ENCODE measurements at regions not wholly inside any gene's neighbourhood (a gene's known extent, or its start where the extent isn't known, plus 50 kb on each side); places are given as distances from the start of the nearest gene placed in this dataset.

DNA sequence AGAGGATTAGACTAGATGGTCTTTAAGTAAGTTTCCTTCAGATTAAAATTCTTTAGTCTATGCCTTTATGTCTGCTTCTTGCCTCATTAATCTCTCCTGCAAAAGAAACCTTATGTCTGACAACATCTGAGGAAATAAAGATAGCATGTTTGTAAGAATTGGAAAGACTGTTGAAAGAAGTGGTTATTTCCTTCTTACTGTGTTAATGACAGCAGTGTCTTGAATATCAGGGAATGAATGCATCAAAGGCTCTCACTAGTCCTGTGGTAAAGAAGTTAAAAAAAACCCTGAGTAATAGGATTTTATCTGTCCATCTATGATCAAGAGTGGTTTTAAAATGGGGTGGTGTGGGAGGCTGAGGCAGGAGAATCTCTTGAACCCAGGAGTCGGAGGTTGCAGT, 302.0 kb downstream of the PRL start:
- Histone ChIP-seq H3K36me3 (ENCODE audit: control insufficient read depth, insufficient read depth, low read length) (no peaks in the 10 kb centered on the region), H3K9ac (ENCODE audit: low read depth, low read length) (no peak overlapping the region), H4K8ac (ENCODE audit: low read depth in 2 of 2, low read length in 2 of 2) (no peak overlapping the region), H2BK120ac (ENCODE audit: low read depth, low read length) (no peak overlapping the region), H2AK5ac (ENCODE audit: low read depth, low read length) (no peak overlapping the region), H3K56ac (ENCODE audit: extremely low read depth, insufficient read depth, low read length) (no peak overlapping the region), H3K79me1 (ENCODE audit: low read depth in 1 of 2, low read length in 2 of 2) (0 out of 4 replicates have a peak, but pooled peaks cover 0 to 6% of the 10 kb centered on the region in 2 experiments), H3K4me1 (ENCODE audit: control insufficient read depth, insufficient read depth, low read length) (peaks cover 9% of the 10 kb centered on the region), H4K20me1 (ENCODE audit: insufficient read depth, low read length) (no peaks in the 10 kb centered on the region), H3K27me3 (ENCODE audit: control insufficient read depth, insufficient read depth, low read length) (no peaks in the 10 kb centered on the region), H2BK15ac (ENCODE audit: low read depth, low read length) (no peak overlapping the region), H3K9me3 (ENCODE audit: control insufficient read depth, insufficient read depth, low read length) (no peaks in the 10 kb centered on the region), H2BK5ac (ENCODE audit: low read depth, low read length, poor library complexity, severe bottlenecking) (no peak overlapping the region), H4K91ac (ENCODE audit: insufficient read depth, low read depth, low read length) (no peak overlapping the region), H3K18ac (ENCODE audit: low read depth, low read length) (no peak overlapping the region), H3K4ac (ENCODE audit: low read depth, low read length) (no peak overlapping the region), H2AK9ac (replicated peaks; ENCODE audit: low read depth, low read length, poor library complexity) (no peak overlapping the region), H4K5ac (ENCODE audit: low read depth, low read length) (no peak overlapping the region), H2BK20ac (ENCODE audit: low read depth, low read length) (no peak overlapping the region), H3K4me2 (ENCODE audit: low read depth, low read length) (no peak overlapping the region), H3K9me1 (ENCODE audit: insufficient read depth, low read length) (peaks cover 11% of the 10 kb centered on the region; the same call in 1 of the 2 replicates), H3K27ac (ENCODE audit: insufficient read depth, low read length) (no peak overlapping the region), H3K23ac (ENCODE audit: low read depth, low read length) (no peak overlapping the region), H2AFZ (replicated peaks; ENCODE audit: low read length, poor library complexity) (no peak overlapping the region), H3K14ac (replicated peaks; ENCODE audit: low read depth, low read length) (no peak overlapping the region), H3K4me3 (ENCODE audit: insufficient read depth, low read depth, low read length) (no peak overlapping the region)
- ATAC-seq (ENCODE audit: low read depth) (no peak), DNase-seq (no peak)
- no CpG with 5 or more reads among the region's 1 CpG for WGBS, 2 experiments (ENCODE audit: extremely low coverage in 2 of 2, insufficient read length in 1 of 2)
- TF ChIP-seq, protein P1, sequence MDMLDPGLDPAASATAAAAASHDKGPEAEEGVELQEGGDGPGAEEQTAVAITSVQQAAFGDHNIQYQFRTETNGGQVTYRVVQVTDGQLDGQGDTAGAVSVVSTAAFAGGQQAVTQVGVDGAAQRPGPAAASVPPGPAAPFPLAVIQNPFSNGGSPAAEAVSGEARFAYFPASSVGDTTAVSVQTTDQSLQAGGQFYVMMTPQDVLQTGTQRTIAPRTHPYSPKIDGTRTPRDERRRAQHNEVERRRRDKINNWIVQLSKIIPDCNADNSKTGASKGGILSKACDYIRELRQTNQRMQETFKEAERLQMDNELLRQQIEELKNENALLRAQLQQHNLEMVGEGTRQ (IDR thresholded peaks at IDR 0.05; ENCODE audit: low read depth, low read length): no peak
- TF ChIP-seq BHLHE40 (IDR thresholded peaks at IDR 0.05; ENCODE audit: low read depth, low read length) (no peak), POLR2A (IDR thresholded peaks at IDR 0.05; ENCODE audit: low read depth, low read length) (no peak), RCOR1 (IDR thresholded peaks at IDR 0.05; ENCODE audit: insufficient replicate concordance, low read length) (no peak), MAFK (IDR thresholded peaks at IDR 0.05; ENCODE audit: low read depth, low read length) (no peak), CEBPB (IDR thresholded peaks at IDR 0.05; ENCODE audit: low read depth, low read length) (no peak), NFE2L2 (IDR thresholded peaks at IDR 0.05; ENCODE audit: low read depth, low read length) (no peak)
- in situ Hi-C loops (cut with MboI; ENCODE audit: low sequenced_read_pairs): no loop called here
- no TSS peak for BruUV-seq (replicated peaks)
- dilution Hi-C loops (cut with HindIII; ENCODE audit: low sequenced_read_pairs, unreplicated experiment): no loop called here
- intact Hi-C loops (cut with micrococcal nuclease): no loop called here
- CTCF ChIA-PET: no interaction called here
- POLR2A ChIA-PET (ENCODE audit: unreplicated experiment): no interaction called here
